Thyroid gland (tissue), 4 donors: ENCODE measurements at regions not wholly inside any gene's neighbourhood (a gene's known extent, or its start where the extent isn't known, plus 50 kb on each side); places are given as distances from the start of the nearest gene placed in this dataset.

Experiments
- DNase-seq, 2 donors: peaks; one replicate each; pipeline ENCODE4 v3.0.0-alpha.2; 2019
- H3K27ac ChIP-seq, 3 donors: fragments of 200-600 bp; sonication (generic); 1 replicate in 2 of 3; 2 replicates in 1 of 3; pipeline ENCODE4 v1.5.1; 2016 to 2019; ENCODE audit warnings: mild to moderate bottlenecking in 1 of 3, moderate library complexity in 1 of 3
- H3K27me3 ChIP-seq: fragments of 200-600 bp; sonication (generic); one replicate; pipeline ENCODE4 v1.5.1; 2019
- H3K36me3 ChIP-seq, 2 donors: fragments of 200-600 bp; sonication (generic); one replicate each; pipeline ENCODE4 v1.5.1; 2016 to 2019
- H3K4me1 ChIP-seq, 2 donors: fragments of 200-600 bp; sonication (generic); one replicate each; pipeline ENCODE4 v1.5.1; 2017 to 2019
- H3K4me3 ChIP-seq, 3 donors: fragments of 200-600 bp; sonication (generic); replicated peaks in 1 of 3; 1 replicate in 2 of 3; 2 replicates in 1 of 3; pipeline ENCODE4 v1.5.1; 2016; ENCODE audit warnings: mild to moderate bottlenecking in 1 of 3
- H3K9me3 ChIP-seq: fragments of 200-600 bp; sonication (generic); one replicate; pipeline ENCODE4 v1.5.1; 2017
- CTCF ChIP-seq, 6 experiments: fragments of 200-600 bp in 3 of 6; fragments of 450-650 bp in 3 of 6; sonication (generic) in 3 of 6; IDR thresholded peaks; one replicate each; pipeline ENCODE4 v1.5.1; 2016 to 2019; ENCODE audit warnings: antibody characterized with exemption in 6 of 6, mild to moderate bottlenecking in 2 of 6, inconsistent platforms in 1 of 6, moderate library complexity in 1 of 6
- POLR2A ChIP-seq, 2 donors: fragments of 450-650 bp; IDR thresholded peaks; one replicate each; pipeline ENCODE4 v1.6.1; 2017; ENCODE audit warnings: antibody characterized with exemption in 2 of 2, mild to moderate bottlenecking in 2 of 2, moderate library complexity in 1 of 2
- WGBS, 2 donors: methylation state at CpG; one replicate each; pipeline ENCODE4 v1.1.5; 2017; 5-methylcytosine and 5-hydroxymethylcytosine counted together
- intact Hi-C: fragments of 100-400 bp; cut with DNase I; formaldehyde crosslinking; loops from one replicate; pipeline ENCODE4 v1.15.1; 2023

GRCh38 chr16:73356401-73357079 lies 308.6 kb upstream of the ZFHX3 start:
- Histone ChIP-seq H3K4me3 (no peak overlapping the region), H3K4me1 (peaks cover 5 to 6% of the 10 kb centered on the region in 2 donors), H3K36me3 (no peaks in the 10 kb centered on the region), H3K9me3 (no peaks in the 10 kb centered on the region), H3K27me3 (no peaks in the 10 kb centered on the region), H3K27ac (no peak overlapping the region)
- no peak for TF ChIP-seq CTCF (IDR thresholded peaks at IDR 0.05)
- TF ChIP-seq POLR2A (IDR thresholded peaks at IDR 0.05): no peak
- intact Hi-C loops: no loop called here
- no peak for DNase-seq
- WGBS, 2 donors: 88 to 91% methylated on average over 13 of the region's 13 CpGs

GRCh38 chr16:73355981-73356380 lies 308.1 kb upstream of the ZFHX3 start:
- WGBS, 2 donors: 94 to 95% methylated on average over 10 of the region's 10 CpGs
- DNase-seq: no peak
- no peak overlapping the region for H3K4me3 ChIP-seq
- peaks cover 10 to 11% of the 10 kb centered on the region in 2 donors for H3K4me1 ChIP-seq
- no peak overlapping the region for H3K27ac ChIP-seq
- H3K36me3 ChIP-seq: no peaks in the 10 kb centered on the region
- intact Hi-C loops: no loop called here
- no peak for TF ChIP-seq POLR2A (IDR thresholded peaks at IDR 0.05)
- TF ChIP-seq CTCF (IDR thresholded peaks at IDR 0.05): no peak
- H3K27me3 ChIP-seq: no peaks in the 10 kb centered on the region
- H3K9me3 ChIP-seq: no peaks in the 10 kb centered on the region

- Histone ChIP-seq H3K36me3 (no peaks in the 10 kb centered on the region), H3K27ac (no peak overlapping the region), H3K9me3 (no peaks in the 10 kb centered on the region), H3K27me3 (no peaks in the 10 kb centered on the region), H3K4me1 (peaks cover 10 to 13% of the 10 kb centered on the region in 2 donors), H3K4me3 (no peak overlapping the region)
- intact Hi-C loops: no loop called here
- WGBS, 2 donors: 53 to 67% methylated on average over 10 of the region's 10 CpGs
- no peak for DNase-seq
- no peak for TF ChIP-seq CTCF (IDR thresholded peaks at IDR 0.05)
- TF ChIP-seq POLR2A (IDR thresholded peaks at IDR 0.05): no peak
Observed at GRCh38 chr16:73354434-73354833, 306.5 kb upstream of the ZFHX3 start.

GRCh38 chr16:73350707-73351452 lies 303.0 kb upstream of the ZFHX3 start:
- H3K4me3 ChIP-seq: no peak overlapping the region
- DNase-seq: peak; percentile 68 to 73
- no peak for TF ChIP-seq POLR2A (IDR thresholded peaks at IDR 0.05)
- TF ChIP-seq CTCF (IDR thresholded peaks at IDR 0.05): no peak
- WGBS, 2 donors: 49 to 50% methylated on average over 18 of the region's 18 CpGs
- H3K27ac ChIP-seq: peak overlapping the region in 1 of 3 donors; percentile 49
- H3K4me1 ChIP-seq: peaks cover 23 to 28% of the 10 kb centered on the region in 2 donors
- no peaks in the 10 kb centered on the region for H3K27me3 ChIP-seq
- no peaks in the 10 kb centered on the region for H3K36me3 ChIP-seq
- intact Hi-C loops: no loop called here
- no peaks in the 10 kb centered on the region for H3K9me3 ChIP-seq
